Lower lobe of right lung (tissue), 2 donors: ENCODE measurements at regions not wholly inside any gene's neighbourhood (a gene's known extent, or its start where the extent isn't known, plus 50 kb on each side); places are given as distances from the start of the nearest gene placed in this dataset.

Experiments
- ATAC-seq, 2 donors: fragments of 200-7000 bp; cut with Tn5 transposase; one replicate each; pipeline ENCODE4 v1.9.1; 2020 to 2022; ENCODE audit warnings: mild to moderate bottlenecking in 2 of 2, moderate library complexity in 2 of 2
- DNase-seq: peaks from one replicate; pipeline ENCODE4 v3.0.0-alpha.2; 2020
- H3K27ac ChIP-seq: fragments of 200-600 bp; one replicate; pipeline ENCODE4 v1.8.0; 2022
- H3K27me3 ChIP-seq: fragments of 200-600 bp; one replicate; pipeline ENCODE4 v1.8.0; 2022; ENCODE audit warnings: low read depth
- H3K36me3 ChIP-seq: fragments of 200-600 bp; one replicate; pipeline ENCODE4 v1.8.0; 2022; ENCODE audit warnings: mild to moderate bottlenecking
- H3K4me1 ChIP-seq: fragments of 200-600 bp; one replicate; pipeline ENCODE4 v1.8.0; 2022
- H3K4me3 ChIP-seq: fragments of 200-600 bp; one replicate; pipeline ENCODE4 v1.8.0; 2022; ENCODE audit warnings: mild to moderate bottlenecking
- H3K9me3 ChIP-seq: fragments of 200-600 bp; one replicate; pipeline ENCODE4 v1.8.0; 2022
- CTCF ChIP-seq: fragments of 200-600 bp; IDR thresholded peaks from one replicate; pipeline ENCODE4 v1.8.0; 2022; ENCODE audit warnings: antibody characterized with exemption, mild to moderate bottlenecking
- intact Hi-C: fragments of 100-400 bp; cut with DNase I; formaldehyde crosslinking; loops from one replicate; pipeline ENCODE4 v1.11.0; 2022
- donor health status: DM: no; HTN: yes; CAD: no; lungs with severe emphysema.

GRCh38 chr14:58846682-58847465 is 209.1 kb downstream of the DACT1 start:
- Histone ChIP-seq H3K27me3 (no peaks in the 10 kb centered on the region), H3K9me3 (no peaks in the 10 kb centered on the region), H3K4me1 (no peaks in the 10 kb centered on the region), H3K36me3 (no peaks in the 10 kb centered on the region), H3K4me3 (no peak overlapping the region), H3K27ac (no peak overlapping the region)
- ATAC-seq: no peak
- intact Hi-C loops: no loop called here
- no peak for TF ChIP-seq CTCF
- DNase-seq: no peak

- Histone ChIP-seq H3K4me3 (no peak overlapping the region), H3K36me3 (no peaks in the 10 kb centered on the region), H3K27ac (no peak overlapping the region), H3K9me3 (no peaks in the 10 kb centered on the region), H3K27me3 (no peaks in the 10 kb centered on the region), H3K4me1 (no peaks in the 10 kb centered on the region)
- ATAC-seq (no peak), DNase-seq (no peak)
- no peak for TF ChIP-seq CTCF
- intact Hi-C loops: no loop called here
Measured at GRCh38 chr14:58848365-58848764, 210.6 kb downstream of the DACT1 start.

- no peak for TF ChIP-seq CTCF
Measured at GRCh38 chr14:58849601-58850000, 211.8 kb downstream of the DACT1 start.

GRCh38 chr14:58850011-58850410 is 212.2 kb downstream of the DACT1 start:
- ATAC-seq: no peak
- TF ChIP-seq CTCF: no peak
- intact Hi-C loops: no loop called here
- Histone ChIP-seq H3K27me3 (no peaks in the 10 kb centered on the region), H3K36me3 (no peaks in the 10 kb centered on the region), H3K4me3 (no peak overlapping the region), H3K4me1 (no peaks in the 10 kb centered on the region), H3K27ac (no peak overlapping the region), H3K9me3 (no peaks in the 10 kb centered on the region)
- no peak for DNase-seq

More at GRCh38 chr14:58849601-58850000, 211.8 kb downstream of the DACT1 start:
- Histone ChIP-seq H3K4me3 (no peak overlapping the region), H3K4me1 (no peaks in the 10 kb centered on the region), H3K27me3 (no peaks in the 10 kb centered on the region), H3K27ac (no peak overlapping the region), H3K36me3 (no peaks in the 10 kb centered on the region), H3K9me3 (no peaks in the 10 kb centered on the region)
- intact Hi-C loops: no loop called here
- DNase-seq (no peak), ATAC-seq (no peak)

- DNase-seq: no peak
- no peak for ATAC-seq
- Histone ChIP-seq H3K4me3 (no peak overlapping the region), H3K27ac (no peak overlapping the region), H3K27me3 (no peaks in the 10 kb centered on the region), H3K9me3 (peaks cover 5% of the 10 kb centered on the region), H3K4me1 (no peaks in the 10 kb centered on the region), H3K36me3 (no peaks in the 10 kb centered on the region)
- TF ChIP-seq CTCF: no peak
- intact Hi-C loops: no loop called here
Measured at GRCh38 chr14:58861586-58861985, 223.8 kb downstream of the DACT1 start.
